Right lobe of liver (tissue), 4 donors: ENCODE measurements at regions not wholly inside any gene's neighbourhood (a gene's known extent, or its start where the extent isn't known, plus 50 kb on each side); places are given as distances from the start of the nearest gene placed in this dataset.

Source experiments
- POLR2A ChIP-seq: fragments of 450-650 bp; IDR thresholded peaks from one replicate; pipeline ENCODE4 v1.6.1; 2017; ENCODE audit warnings: antibody characterized with exemption, mild to moderate bottlenecking
- TF ChIP-seq, protein P1 (sequence below), 4 donors: fragments of 200-600 bp in 3 of 4; fragments of 450-650 bp in 1 of 4; IDR thresholded peaks; one replicate each; pipeline versions ENCODE4 v1.5.1 to v1.8.0; 2016 to 2022; ENCODE audit warnings: antibody characterized with exemption in 4 of 4, mild to moderate bottlenecking in 2 of 4
- donor health status: DM: no; HTN: no; CAD: no.
- donor health status: DM: no; HTN: no; CAD: no.
- donor health status: DM: no; HTN: yes; CAD: no.

GRCh38 chr13:47337781-47338507, 441.1 kb upstream of the HTR2A start:
- TF ChIP-seq, protein P1, sequence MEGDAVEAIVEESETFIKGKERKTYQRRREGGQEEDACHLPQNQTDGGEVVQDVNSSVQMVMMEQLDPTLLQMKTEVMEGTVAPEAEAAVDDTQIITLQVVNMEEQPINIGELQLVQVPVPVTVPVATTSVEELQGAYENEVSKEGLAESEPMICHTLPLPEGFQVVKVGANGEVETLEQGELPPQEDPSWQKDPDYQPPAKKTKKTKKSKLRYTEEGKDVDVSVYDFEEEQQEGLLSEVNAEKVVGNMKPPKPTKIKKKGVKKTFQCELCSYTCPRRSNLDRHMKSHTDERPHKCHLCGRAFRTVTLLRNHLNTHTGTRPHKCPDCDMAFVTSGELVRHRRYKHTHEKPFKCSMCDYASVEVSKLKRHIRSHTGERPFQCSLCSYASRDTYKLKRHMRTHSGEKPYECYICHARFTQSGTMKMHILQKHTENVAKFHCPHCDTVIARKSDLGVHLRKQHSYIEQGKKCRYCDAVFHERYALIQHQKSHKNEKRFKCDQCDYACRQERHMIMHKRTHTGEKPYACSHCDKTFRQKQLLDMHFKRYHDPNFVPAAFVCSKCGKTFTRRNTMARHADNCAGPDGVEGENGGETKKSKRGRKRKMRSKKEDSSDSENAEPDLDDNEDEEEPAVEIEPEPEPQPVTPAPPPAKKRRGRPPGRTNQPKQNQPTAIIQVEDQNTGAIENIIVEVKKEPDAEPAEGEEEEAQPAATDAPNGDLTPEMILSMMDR (IDR thresholded peaks at IDR 0.05): no peak
- no peak for TF ChIP-seq POLR2A
